ENCODE measurements at regions not wholly inside any gene's neighbourhood (a gene's known extent, or its start where the extent isn't known, plus 50 kb on each side); places are given as distances from the start of the nearest gene placed in this dataset.

DNA sequence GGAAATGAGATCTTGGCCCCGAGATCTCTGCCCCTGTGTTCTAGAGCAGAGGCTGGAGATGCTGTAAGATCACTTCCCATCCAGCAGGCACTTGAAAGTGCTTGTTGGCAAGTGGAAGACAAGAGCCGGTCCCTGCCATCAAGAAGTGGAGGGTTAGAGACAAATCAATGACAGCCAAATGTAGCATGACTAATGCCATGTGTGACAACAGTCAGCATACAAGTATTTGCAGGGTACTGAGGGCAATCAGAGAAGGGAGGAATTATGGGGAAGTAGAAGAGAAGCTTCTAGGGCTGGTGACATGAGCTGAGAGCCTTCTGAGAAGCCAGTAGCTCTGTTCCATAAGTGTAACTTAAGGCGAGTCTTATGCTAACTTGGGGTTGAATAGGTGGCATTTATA lies 58.6 kb downstream of the TMEM17 start:
- no peak for DNase-seq

DNA sequence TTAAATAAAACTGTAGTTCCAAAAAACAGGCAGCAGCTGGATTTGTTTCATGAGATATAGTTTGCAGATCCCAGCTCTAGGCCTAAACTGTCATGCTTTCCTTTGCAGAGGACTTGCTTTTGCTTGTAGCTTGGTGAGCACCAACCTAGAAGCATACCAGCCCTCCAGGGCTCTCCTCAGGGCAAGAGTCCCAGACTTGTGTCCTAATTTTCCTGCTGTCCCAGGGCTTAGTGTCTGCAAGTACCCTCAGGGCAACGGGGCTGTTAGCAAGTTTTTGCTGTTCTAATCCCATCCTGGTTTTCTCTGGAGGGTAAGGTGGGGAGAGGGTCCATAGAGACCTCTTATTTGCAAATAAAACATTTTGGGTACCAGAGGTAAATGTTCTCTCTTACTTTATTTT lies 59.5 kb downstream of the TMEM17 start:
- no peak for DNase-seq

GRCh38 chr2:62443886-62444285 lies 62.1 kb downstream of the TMEM17 start:
- no peak for DNase-seq

DNA sequence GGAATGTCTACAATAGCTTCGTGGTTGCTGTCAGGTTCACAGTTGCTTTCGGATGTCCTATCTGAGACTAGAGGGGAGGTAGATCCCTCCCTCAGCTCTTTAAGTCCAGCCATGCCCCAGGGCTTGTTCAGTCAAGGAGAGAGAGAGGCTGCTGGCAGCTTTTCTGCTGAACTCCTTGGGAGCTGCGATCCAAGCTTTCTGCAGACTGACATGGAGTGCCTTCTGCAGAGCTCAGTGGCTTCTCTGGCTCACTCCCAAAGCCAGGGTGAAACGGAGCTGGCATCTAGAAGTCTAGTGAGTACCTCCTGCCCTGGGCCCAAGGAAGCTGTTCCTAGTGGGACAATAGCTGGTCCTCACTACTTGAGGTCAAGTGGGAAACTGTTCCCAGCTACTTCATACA lies 62.5 kb downstream of the TMEM17 start:
- DNase-seq, result no peak

DNA sequence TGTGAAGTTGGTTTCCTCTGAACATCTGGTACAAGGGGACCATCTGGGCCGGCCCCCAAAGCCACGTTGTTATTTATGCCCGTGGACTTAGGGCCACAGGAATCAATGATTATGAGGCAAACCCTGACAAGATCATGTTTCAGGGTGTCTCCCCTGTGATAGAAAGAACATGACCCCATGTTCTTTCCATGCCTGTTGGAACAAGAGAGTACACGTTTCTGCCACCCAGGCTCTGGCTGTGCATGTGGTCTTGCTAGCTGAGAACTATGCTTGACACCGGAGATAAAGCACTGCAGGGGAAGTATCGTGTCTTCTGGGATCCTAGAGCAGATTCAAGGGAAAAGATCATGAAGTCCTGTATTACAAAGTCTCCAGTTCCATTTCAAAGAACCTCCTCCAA lies 64.2 kb downstream of the TMEM17 start:
- no peak for DNase-seq

GRCh38 chr2:62441421-62441820 lies 64.6 kb downstream of the TMEM17 start:
- no peak for DNase-seq

GRCh38 chr2:62440281-62440946 lies 65.6 kb downstream of the TMEM17 start:
- DNase-seq, result no peak

DNA sequence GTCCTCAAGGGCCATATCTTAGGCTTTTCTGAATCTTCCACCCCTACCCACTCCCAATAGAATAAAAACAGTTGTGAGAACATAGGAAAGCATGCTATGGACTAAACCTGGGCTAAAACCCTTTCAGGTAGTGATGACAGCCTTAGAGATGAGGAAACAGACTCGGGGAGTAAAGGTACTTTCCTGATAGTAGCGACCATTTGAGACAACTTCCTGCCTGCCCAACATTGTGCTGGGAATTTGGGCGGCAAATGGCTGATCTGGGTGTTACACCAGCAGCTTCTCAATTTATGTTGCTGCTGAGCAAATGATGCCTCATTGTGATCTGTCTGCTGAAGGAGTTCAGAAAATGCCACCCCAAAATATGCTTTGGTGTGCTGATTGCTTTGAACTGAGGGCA lies 66.6 kb downstream of the TMEM17 start:
- no peak for DNase-seq

- no peak for DNase-seq
Observed at GRCh38 chr2:62437785-62438184, 68.2 kb downstream of the TMEM17 start.

- DNase-seq, result no peak
Observed at GRCh38 chr2:62435720-62436119, 70.3 kb downstream of the TMEM17 start.

DNA sequence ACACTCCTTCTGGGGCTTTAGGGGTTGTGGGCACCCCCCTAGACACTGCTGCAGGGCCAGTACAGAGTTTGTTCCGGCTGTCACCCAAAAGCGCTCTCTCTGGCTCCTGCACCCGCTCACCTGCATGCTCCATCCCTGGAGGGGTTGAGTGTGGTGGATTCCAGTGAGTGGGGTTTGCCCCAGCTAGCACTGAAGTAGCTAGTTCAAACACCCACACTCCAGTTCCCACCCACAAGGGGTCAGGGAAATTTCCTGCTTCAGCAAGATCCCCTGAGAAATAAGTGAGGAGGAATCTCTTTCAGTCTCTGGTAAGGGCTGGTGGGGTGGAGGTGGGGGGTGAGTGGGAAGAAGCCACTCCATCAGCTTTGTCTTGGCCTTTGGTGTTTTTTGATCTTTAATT lies 73.6 kb downstream of the TMEM17 start:
- DNase-seq, result no peak

DNA sequence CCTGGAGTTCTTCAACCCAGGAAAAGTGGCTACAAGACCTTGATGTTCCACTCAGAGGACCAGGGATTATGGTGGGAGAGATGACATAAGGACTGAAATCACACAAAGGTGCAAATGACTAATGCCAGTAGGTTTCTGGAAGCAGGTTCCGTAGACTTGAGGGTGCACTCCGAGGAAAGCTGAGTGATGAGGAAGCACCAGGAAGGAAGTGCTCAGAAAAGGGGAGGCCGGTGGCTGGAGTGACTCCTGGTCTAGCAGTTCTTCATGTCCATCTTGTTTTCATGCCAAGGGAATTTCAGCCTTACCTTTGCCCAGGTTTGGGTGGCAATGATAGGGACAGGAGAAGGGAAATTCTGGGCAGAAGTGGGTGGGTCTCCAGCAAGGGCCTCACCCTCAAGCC lies 74.5 kb downstream of the TMEM17 start:
- DNase-seq, result no peak

- no peak for DNase-seq
Observed at GRCh38 chr2:62430146-62430545, 75.8 kb downstream of the TMEM17 start.

GRCh38 chr2:62427146-62427545 lies 78.8 kb downstream of the TMEM17 start:
- DNase-seq, result no peak

DNA sequence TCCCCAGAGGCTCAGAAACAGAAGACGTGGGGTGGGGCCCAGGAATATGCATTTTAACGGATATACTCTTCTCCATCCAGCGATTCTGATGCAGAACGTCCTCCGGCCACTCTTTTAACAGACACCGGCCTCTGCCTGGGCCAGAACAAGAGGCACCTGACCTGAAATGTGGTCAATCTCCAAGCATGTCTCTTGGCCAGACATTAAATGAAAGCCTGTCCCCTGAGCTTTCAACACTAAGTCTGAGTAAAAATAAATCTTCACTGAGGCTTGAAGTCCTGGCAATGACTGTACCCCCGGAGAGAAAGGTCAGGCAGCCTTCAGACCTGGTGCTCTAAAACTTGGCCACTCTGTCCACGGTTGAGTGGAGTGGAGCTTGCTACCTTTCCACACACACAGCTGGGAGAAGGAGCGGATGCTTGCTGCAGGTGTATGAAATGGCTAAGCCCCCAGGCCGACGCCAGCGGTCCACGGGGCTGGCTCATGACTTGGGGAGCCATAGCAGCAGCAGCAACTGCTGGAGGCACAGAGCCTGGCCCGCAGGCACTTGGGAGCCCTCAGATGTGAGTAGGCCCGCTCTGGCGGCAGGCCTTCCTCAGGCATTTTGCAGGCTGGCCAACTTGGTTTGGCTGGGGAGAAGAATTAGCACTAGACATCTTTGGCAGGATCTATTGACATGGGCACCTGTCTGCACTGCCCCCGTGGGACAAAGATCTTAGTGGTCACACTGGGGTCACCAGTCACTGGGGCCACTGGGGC lies 79.7 kb downstream of the TMEM17 start:
- DNase-seq, result no peak

GRCh38 chr2:62425684-62426083 lies 80.3 kb downstream of the TMEM17 start:
- DNase-seq, result no peak

GRCh38 chr2:62424899-62425298 lies 81.1 kb downstream of the TMEM17 start:
- peak; percentile 17 for DNase-seq

DNA sequence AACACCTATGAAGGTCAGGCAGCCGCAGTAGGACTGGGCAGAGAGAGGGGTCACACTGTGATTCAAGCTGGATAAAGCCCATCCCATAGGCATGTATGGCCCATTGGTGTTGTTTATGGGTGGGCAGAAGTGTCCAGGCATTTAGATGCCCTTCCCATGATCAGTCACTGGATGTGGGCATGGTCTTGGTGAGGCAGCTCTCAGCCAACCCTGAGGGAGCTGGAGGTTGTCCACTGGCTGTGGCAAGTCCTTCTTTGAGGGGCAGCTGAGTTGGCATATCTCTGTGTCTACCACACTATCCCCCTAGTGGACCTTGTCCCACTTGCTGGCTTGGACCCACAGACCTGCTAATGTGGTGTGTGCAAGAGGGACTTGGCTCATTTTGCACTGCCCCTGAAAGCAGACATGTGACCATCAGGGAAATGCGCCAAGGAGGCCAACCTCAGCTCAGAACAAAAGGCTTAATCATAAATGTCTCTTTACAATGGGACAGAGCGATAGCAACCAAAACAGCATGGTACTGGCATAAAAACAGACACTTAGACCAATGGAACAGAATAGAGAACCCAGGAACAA lies 82.0 kb downstream of the TMEM17 start:
- DNase-seq, result no peak

DNA sequence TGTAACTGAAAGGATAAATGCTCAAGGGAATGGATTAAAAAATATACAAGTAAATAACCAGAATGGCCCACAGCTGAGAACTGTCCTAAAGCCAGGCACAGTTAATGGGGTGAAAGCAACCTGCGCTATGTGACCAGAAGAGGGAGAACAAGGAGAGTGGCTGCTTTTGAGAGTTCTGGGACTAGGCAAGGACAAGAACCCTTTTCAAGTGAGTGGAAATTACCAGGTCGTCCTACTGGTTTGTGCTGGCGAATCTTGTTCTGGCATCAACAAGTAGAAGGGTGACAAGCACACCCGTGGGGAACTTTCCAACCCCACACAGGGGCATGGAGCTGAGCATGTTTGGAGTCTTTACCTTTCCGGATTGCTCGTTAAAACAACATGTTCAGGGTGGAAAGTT lies 82.8 kb downstream of the TMEM17 start:
- no peak for DNase-seq

- DNase-seq, result no peak
Observed at GRCh38 chr2:62415518-62415917, 90.5 kb downstream of the TMEM17 start.

GRCh38 chr2:62415019-62415431 lies 91.0 kb downstream of the TMEM17 start:
- DNase-seq, result no peak

- no peak for DNase-seq
Observed at GRCh38 chr2:62413116-62413663, 92.8 kb downstream of the TMEM17 start.

DNA sequence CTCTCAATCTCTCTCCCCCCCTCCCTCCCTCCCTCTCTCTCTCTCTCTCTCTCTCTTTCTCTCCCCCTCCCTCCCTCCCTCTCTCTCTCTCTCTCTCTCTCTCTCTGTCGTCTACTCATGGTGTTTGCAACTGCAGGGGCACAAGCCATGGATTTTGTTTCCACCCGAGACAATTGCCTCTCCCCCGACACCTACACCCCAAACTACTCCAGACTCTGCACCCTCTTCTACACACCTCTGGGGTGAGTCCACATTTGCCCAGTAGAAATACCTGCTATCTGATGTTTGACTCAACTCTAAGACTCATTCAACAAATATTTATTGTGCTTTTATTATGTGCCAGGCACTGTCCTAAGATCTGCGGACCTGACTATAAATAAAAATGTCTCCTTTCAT lies 93.7 kb downstream of the TMEM17 start:
- DNase-seq, result no peak
